Activated CD4-positive, alpha-beta memory T cell treated with anti-CD3 and anti-CD28 coated beads, Interleukin-2, amount 10 ng/mL, durations not matched to agents 7 days and 5 days (primary cell): ENCODE measurements at regions not wholly inside any gene's neighbourhood (a gene's known extent, or its start where the extent isn't known, plus 50 kb on each side); places are given as distances from the start of the nearest gene placed in this dataset.
A peak's percentile ranks its signal among the peaks of the same experiment; 100 is the strongest.
"Not testable (repeated sequence)": the region's sequence is repeated elsewhere in the genome, so short reads cannot be mapped to it uniquely, and the experiment has no call there.

Source experiments
- CTCF ChIA-PET: fragments of 350-600 bp; sonication (Branson Sonifier 250); formaldehyde crosslinking; loops from one replicate; lab custom pipeline; 2021; ENCODE audit warnings: antibody characterized with exemption, inconsistent platforms; lab: Charles Lee
- POLR2A ChIA-PET: fragments of 350-600 bp; sonication (Branson Sonifier 250); formaldehyde crosslinking; loops from one replicate; lab custom pipeline; 2021; ENCODE audit warnings: antibody characterized with exemption; lab: Charles Lee
- DNase-seq: peaks from one replicate; pipeline ENCODE4 v3.0.0-alpha.2; 2020
- H3K27ac Mint-ChIP-seq: one replicate; pipeline ENCODE4 v1.8.0; 2021; ENCODE audit warnings: mild to moderate bottlenecking, mixed read lengths
- H3K27me3 Mint-ChIP-seq: one replicate; pipeline ENCODE4 v1.8.0; 2021; ENCODE audit warnings: mixed read lengths
- H3K36me3 Mint-ChIP-seq: one replicate; pipeline ENCODE4 v1.8.0; 2021; ENCODE audit warnings: low read depth, mixed read lengths
- H3K4me1 Mint-ChIP-seq: one replicate; pipeline ENCODE4 v1.8.0; 2021; ENCODE audit warnings: mixed read lengths
- H3K4me3 Mint-ChIP-seq: one replicate; pipeline ENCODE4 v1.8.0; 2021; ENCODE audit warnings: mild to moderate bottlenecking, mixed read lengths
- H3K9me3 Mint-ChIP-seq: one replicate; pipeline ENCODE4 v1.8.0; 2021; ENCODE audit warnings: mixed read lengths

- CTCF ChIA-PET = no interaction called here
- POLR2A ChIA-PET = no interaction called here
Measured at GRCh38 chr11:90536301-90536700, 313.5 kb upstream of the CHORDC1 start.

GRCh38 chr11:90532125-90532524 is 309.3 kb upstream of the CHORDC1 start:
- POLR2A ChIA-PET = interaction anchor here (0.7 kb wide), 1 partner anchor 1578 kb away, joined by 3 read pairs; no protein-coding TSS in a partner anchor
- Mint-ChIP-seq H3K27me3 (no peaks in the 10 kb centered on the region), H3K27ac (no peak overlapping the region), H3K36me3 (no peaks in the 10 kb centered on the region), H3K4me3 (no peak overlapping the region), H3K4me1 (no peaks in the 10 kb centered on the region), H3K9me3 (no peaks in the 10 kb centered on the region)
- no peak for DNase-seq
- CTCF ChIA-PET = no interaction called here

More at GRCh38 chr11:90536301-90536700, 313.5 kb upstream of the CHORDC1 start:
- Mint-ChIP-seq H3K9me3 (no peaks in the 10 kb centered on the region), H3K4me1 (no peaks in the 10 kb centered on the region), H3K27me3 (no peaks in the 10 kb centered on the region), H3K4me3 (no peak overlapping the region), H3K27ac (no peak overlapping the region), H3K36me3 (no peaks in the 10 kb centered on the region)
- DNase-seq = no peak

- no peak overlapping the region for H3K27ac Mint-ChIP-seq
- no peak overlapping the region for H3K4me3 Mint-ChIP-seq
- ChIA-PET POLR2A (no interaction called here), CTCF (no interaction called here)
- no peaks in the 10 kb centered on the region for H3K36me3 Mint-ChIP-seq
- no peaks in the 10 kb centered on the region for H3K4me1 Mint-ChIP-seq
- DNase-seq = no peak
- no peaks in the 10 kb centered on the region for H3K9me3 Mint-ChIP-seq
- no peaks in the 10 kb centered on the region for H3K27me3 Mint-ChIP-seq
Measured at GRCh38 chr11:90531001-90531400, 308.2 kb upstream of the CHORDC1 start.

DNA sequence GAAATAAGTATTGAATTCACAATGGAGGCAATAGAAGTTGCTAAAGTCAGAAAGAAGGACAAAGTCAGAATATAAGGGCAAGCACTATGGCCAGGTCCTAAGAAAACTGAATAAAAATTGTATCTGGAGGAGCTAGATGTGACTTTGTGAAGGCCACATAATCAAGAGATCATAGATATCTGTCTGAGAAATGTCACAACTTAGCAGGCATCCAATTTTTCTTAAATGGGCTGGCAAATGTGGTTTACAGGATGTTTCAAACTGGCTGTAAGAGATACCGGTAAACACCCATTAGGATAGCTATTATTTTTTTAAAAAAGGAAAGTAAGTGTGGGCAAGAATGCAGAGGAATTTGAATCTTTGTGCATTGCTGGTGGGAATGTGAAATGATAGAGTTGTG is 303.1 kb upstream of the CHORDC1 start:
- no peaks in the 10 kb centered on the region for H3K36me3 Mint-ChIP-seq
- ChIA-PET CTCF (no interaction called here), POLR2A (no interaction called here)
- no peaks in the 10 kb centered on the region for H3K9me3 Mint-ChIP-seq
- DNase-seq = no peak
- H3K27ac Mint-ChIP-seq = no peak overlapping the region
- H3K4me1 Mint-ChIP-seq = no peaks in the 10 kb centered on the region
- H3K4me3 Mint-ChIP-seq = no peak overlapping the region
- H3K27me3 Mint-ChIP-seq = no peaks in the 10 kb centered on the region

DNA sequence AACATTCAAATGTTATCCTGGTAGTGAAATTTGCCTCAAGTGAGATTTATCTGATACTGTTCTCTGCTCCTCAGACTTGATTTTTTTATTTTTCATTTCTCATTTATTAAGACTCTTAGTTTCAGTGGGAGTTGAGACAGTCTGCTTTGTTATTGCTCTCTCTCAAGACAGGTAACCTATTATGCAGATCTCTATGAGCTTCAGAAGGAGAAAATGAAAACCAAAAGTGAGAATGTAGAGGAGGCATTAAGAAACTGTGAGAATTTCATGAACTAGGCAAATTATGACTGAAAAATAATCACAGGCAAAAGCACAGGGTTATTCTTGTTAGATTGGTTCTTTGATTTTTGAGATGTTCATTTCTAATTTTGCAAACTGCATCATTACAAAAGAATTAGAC is 290.0 kb upstream of the CHORDC1 start:
- DNase-seq = no peak
- no peaks in the 10 kb centered on the region for H3K36me3 Mint-ChIP-seq
- ChIA-PET CTCF (no interaction called here), POLR2A (no interaction called here)
- no peak overlapping the region for H3K27ac Mint-ChIP-seq
- H3K4me1 Mint-ChIP-seq = no peaks in the 10 kb centered on the region
- no peaks in the 10 kb centered on the region for H3K9me3 Mint-ChIP-seq
- no peaks in the 10 kb centered on the region for H3K27me3 Mint-ChIP-seq
- H3K4me3 Mint-ChIP-seq = no peak overlapping the region

- no peak overlapping the region for H3K4me3 Mint-ChIP-seq
- H3K4me1 Mint-ChIP-seq = no peaks in the 10 kb centered on the region
- H3K27me3 Mint-ChIP-seq = no peaks in the 10 kb centered on the region
- ChIA-PET POLR2A (no interaction called here), CTCF (no interaction called here)
- H3K36me3 Mint-ChIP-seq = no peaks in the 10 kb centered on the region
- no peak overlapping the region for H3K27ac Mint-ChIP-seq
- no peaks in the 10 kb centered on the region for H3K9me3 Mint-ChIP-seq
- DNase-seq = no peak
Measured at GRCh38 chr11:90510839-90511238, 288.0 kb upstream of the CHORDC1 start.

GRCh38 chr11:90500922-90501568 is 278.2 kb upstream of the CHORDC1 start:
- ChIA-PET CTCF (no interaction called here), POLR2A (no interaction called here)
- no peaks in the 10 kb centered on the region for H3K27me3 Mint-ChIP-seq
- peaks cover 7% of the 10 kb centered on the region for H3K9me3 Mint-ChIP-seq
- H3K36me3 Mint-ChIP-seq = no peaks in the 10 kb centered on the region
- no peak for DNase-seq
- H3K27ac Mint-ChIP-seq = no peak overlapping the region
- no peaks in the 10 kb centered on the region for H3K4me1 Mint-ChIP-seq
- H3K4me3 Mint-ChIP-seq = no peak overlapping the region

DNA sequence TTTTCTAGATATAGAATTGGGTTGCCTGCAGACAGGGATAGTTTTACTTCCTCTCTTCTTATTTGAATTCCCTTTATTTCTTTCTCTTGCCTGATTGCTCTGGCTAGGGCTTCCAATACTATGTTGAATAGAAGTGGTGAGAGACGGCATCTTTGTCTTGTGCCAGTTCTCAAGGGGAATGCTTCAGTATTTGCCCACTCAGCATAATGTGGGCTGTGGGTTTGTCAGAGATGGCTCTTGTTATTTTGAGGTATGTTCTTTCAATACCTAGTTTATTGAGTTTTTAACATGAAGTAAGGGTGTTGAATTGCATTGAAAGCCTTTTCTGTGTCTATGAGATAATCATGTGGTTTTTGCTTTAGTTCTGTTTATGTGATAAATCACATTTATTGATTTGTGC is 273.9 kb upstream of the CHORDC1 start:
- no peaks in the 10 kb centered on the region for H3K4me1 Mint-ChIP-seq
- ChIA-PET CTCF (no interaction called here), POLR2A (no interaction called here)
- H3K27ac Mint-ChIP-seq = no peak overlapping the region
- no peaks in the 10 kb centered on the region for H3K27me3 Mint-ChIP-seq
- DNase-seq = no peak
- peaks cover 14% of the 10 kb centered on the region for H3K9me3 Mint-ChIP-seq
- no peak overlapping the region for H3K4me3 Mint-ChIP-seq
- H3K36me3 Mint-ChIP-seq = no peaks in the 10 kb centered on the region

DNA sequence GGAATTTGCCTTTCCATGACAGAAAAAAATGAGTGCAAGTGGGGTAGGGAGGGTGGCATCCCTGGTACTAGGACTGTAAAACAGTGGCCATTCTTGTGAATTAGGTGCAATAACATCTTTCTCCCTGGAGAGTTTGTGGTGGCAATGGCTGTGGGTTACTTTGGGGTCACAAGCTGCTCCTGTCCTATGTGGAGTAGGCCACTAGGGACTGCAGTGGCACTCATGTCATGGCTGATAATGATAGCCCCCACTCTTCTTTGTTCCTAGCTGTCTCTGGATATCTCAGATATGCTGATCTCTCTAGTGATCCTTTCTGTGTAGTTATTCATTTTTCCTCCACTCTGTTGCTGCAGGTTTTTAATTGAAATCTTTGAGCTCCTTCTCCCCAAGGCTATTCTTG is 270.5 kb upstream of the CHORDC1 start:
- H3K4me3 Mint-ChIP-seq = no peak overlapping the region
- H3K9me3 Mint-ChIP-seq = peaks cover 12% of the 10 kb centered on the region
- H3K27ac Mint-ChIP-seq = no peak overlapping the region
- no peaks in the 10 kb centered on the region for H3K36me3 Mint-ChIP-seq
- no peak for DNase-seq
- POLR2A ChIA-PET = no interaction called here
- CTCF ChIA-PET = no interaction called here
- no peaks in the 10 kb centered on the region for H3K27me3 Mint-ChIP-seq
- no peaks in the 10 kb centered on the region for H3K4me1 Mint-ChIP-seq

DNA sequence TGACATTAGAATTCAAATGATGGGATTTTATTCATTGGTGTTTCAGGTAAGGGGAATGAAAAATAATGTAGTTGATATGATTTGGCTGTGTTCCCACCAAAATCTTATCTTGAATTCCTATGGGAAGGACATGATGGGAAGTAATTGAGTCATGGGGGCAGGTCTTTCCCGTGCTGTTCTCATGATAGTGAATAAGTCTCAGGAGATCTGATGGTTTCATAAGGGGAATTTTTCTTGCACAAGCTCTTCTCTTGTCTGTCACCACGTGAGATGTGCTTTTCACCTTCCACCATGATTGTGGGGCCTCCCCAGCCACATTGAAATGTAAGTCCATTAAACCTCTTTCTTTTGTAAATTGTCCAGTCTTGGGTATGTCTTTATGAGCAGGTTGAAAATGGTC is 268.6 kb upstream of the CHORDC1 start:
- H3K27me3 Mint-ChIP-seq = no peaks in the 10 kb centered on the region
- no peaks in the 10 kb centered on the region for H3K4me1 Mint-ChIP-seq
- H3K36me3 Mint-ChIP-seq = no peaks in the 10 kb centered on the region
- POLR2A ChIA-PET = no interaction called here
- CTCF ChIA-PET = no interaction called here
- no peak for DNase-seq
- H3K27ac Mint-ChIP-seq = no peak overlapping the region
- H3K9me3 Mint-ChIP-seq = peaks cover 7% of the 10 kb centered on the region
- H3K4me3 Mint-ChIP-seq = no peak overlapping the region

GRCh38 chr11:90476442-90477007 is 253.7 kb upstream of the CHORDC1 start:
- Mint-ChIP-seq H3K4me3 (no peak overlapping the region), H3K9me3 (no peaks in the 10 kb centered on the region), H3K4me1 (no peaks in the 10 kb centered on the region), H3K36me3 (no peaks in the 10 kb centered on the region), H3K27ac (no peak overlapping the region), H3K27me3 (no peaks in the 10 kb centered on the region)
- ChIA-PET POLR2A (no interaction called here), CTCF (interaction anchor here (2.1 kb wide), 1 partner anchor 15 kb away, joined by 4 read pairs; no protein-coding TSS in a partner anchor)
- peak; percentile 22 for DNase-seq

GRCh38 chr11:90468923-90469322 is 246.1 kb upstream of the CHORDC1 start:
- no peaks in the 10 kb centered on the region for H3K27me3 Mint-ChIP-seq
- H3K4me3 Mint-ChIP-seq = no peak overlapping the region
- POLR2A ChIA-PET = no interaction called here
- DNase-seq = no peak
- no peaks in the 10 kb centered on the region for H3K36me3 Mint-ChIP-seq
- H3K4me1 Mint-ChIP-seq = no peaks in the 10 kb centered on the region
- H3K27ac Mint-ChIP-seq = no peak overlapping the region
- CTCF ChIA-PET = interaction anchor here (0.6 kb wide), 1 partner anchor 64 kb away, joined by 4 read pairs; no protein-coding TSS in a partner anchor
- H3K9me3 Mint-ChIP-seq = no peaks in the 10 kb centered on the region

DNA sequence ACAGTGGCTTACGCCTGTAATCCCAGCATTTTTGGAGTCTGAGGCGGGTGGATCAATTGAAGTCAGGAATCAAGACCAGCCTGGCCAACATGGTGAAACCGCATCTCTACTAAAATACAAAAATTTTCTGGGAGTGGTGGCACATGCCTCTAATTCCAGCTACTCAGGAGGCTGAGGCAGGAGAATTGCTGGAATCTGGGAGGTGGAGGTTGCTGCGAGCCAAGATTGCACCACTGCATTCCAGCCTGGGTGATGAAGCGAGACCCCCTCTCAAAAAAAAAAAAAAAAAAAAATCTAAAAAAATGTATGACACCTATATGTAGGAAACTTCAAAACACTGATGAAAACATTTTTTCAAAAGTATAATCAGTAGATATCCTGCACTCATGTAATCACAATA is 242.7 kb upstream of the CHORDC1 start:
- H3K27me3 Mint-ChIP-seq = no peaks in the 10 kb centered on the region
- POLR2A ChIA-PET = no interaction called here
- DNase-seq = no peak
- CTCF ChIA-PET = no interaction called here
- H3K27ac Mint-ChIP-seq = no peak overlapping the region
- H3K4me1 Mint-ChIP-seq = no peaks in the 10 kb centered on the region
- no peaks in the 10 kb centered on the region for H3K9me3 Mint-ChIP-seq
- no peaks in the 10 kb centered on the region for H3K36me3 Mint-ChIP-seq
- H3K4me3 Mint-ChIP-seq = no peak overlapping the region

GRCh38 chr11:90455347-90455920 is 232.6 kb upstream of the CHORDC1 start:
- H3K9me3 Mint-ChIP-seq, CTCF ChIA-PET, H3K27me3 Mint-ChIP-seq, H3K4me3 Mint-ChIP-seq, H3K4me1 Mint-ChIP-seq, H3K36me3 Mint-ChIP-seq, H3K27ac Mint-ChIP-seq, DNase-seq, POLR2A ChIA-PET: not testable (repeated sequence)
